SK-N-SH treated with all-trans-retinoic acid at 6 μM for 48 hours (cell line): ENCODE measurements at regions not wholly inside any gene's neighbourhood (a gene's known extent, or its start where the extent isn't known, plus 50 kb on each side); places are given as distances from the start of the nearest gene placed in this dataset.

Experiments used
- CSDC2 ChIP-seq: fragments of 250-450 bp; sonication (Bioruptor Pico); IDR thresholded peaks from 2 replicates; pipeline ENCODE4 v1.5.0; 2020; ENCODE audit warnings: mild to moderate bottlenecking, moderate library complexity
- GLIS3 ChIP-seq: fragments of 250-450 bp; sonication (Bioruptor Pico); IDR thresholded peaks from 2 replicates; pipeline ENCODE4 v1.5.0; 2020; ENCODE audit warnings: mild to moderate bottlenecking, moderate library complexity
- ISL1 ChIP-seq: fragments of 250-450 bp; sonication (Bioruptor Pico); IDR thresholded peaks from 2 replicates; pipeline ENCODE4 v2.1.2; 2022; ENCODE audit warnings: mild to moderate bottlenecking, moderate library complexity
- PATZ1 ChIP-seq: fragments of 250-450 bp; sonication (Bioruptor Pico); IDR thresholded peaks from 2 replicates; pipeline ENCODE4 v1.8.0; 2020; ENCODE audit warnings: mild to moderate bottlenecking, moderate library complexity, borderline replicate concordance
- PPARA ChIP-seq: fragments of 250-450 bp; sonication (Bioruptor Pico); IDR thresholded peaks from 2 replicates; pipeline ENCODE4 v1.5.0; 2020; ENCODE audit warnings: mild to moderate bottlenecking, borderline replicate concordance
- RARB ChIP-seq: fragments of 250-450 bp; sonication (Bioruptor Pico); IDR thresholded peaks from 2 replicates; pipeline ENCODE4 v1.8.0; 2021; ENCODE audit warnings: mild to moderate bottlenecking, moderate library complexity
- ZFP30 ChIP-seq: fragments of 450-650 bp; formaldehyde crosslinking; IDR thresholded peaks from 2 replicates; pipeline ENCODE4 v1.5.0; 2022; ENCODE audit warnings: mild to moderate bottlenecking, moderate library complexity
- ZNF70 ChIP-seq: fragments of 450-650 bp; formaldehyde crosslinking; IDR thresholded peaks from 2 replicates; pipeline ENCODE4 v1.5.0; 2020; ENCODE audit warnings: mild to moderate bottlenecking, moderate library complexity
- TF ChIP-seq, protein P1 (sequence below): fragments of 250-450 bp; sonication (Bioruptor Pico); IDR thresholded peaks from 2 replicates; pipeline ENCODE4 v1.5.1; 2020; ENCODE audit warnings: low read depth, mild to moderate bottlenecking, moderate library complexity

DNA sequence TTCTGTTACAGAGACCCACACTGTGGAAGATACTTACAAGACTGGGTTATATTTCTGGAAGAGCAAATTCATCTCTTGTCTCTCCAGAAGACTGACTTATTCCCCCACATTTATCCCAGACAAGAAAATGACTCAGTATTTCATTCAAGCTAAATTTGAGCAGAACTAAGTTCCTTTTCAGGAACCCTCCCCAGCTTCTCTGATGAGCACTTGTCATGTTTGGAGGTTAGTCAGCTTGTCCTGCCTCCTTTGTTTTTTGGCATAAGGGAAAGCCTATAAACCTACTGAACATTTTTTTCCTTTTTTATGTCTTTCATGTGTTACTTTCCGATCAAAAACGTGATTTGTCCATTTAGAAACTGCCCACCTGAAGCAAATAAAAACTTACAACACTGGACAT is 198.0 kb downstream of the C16orf95 start:
- TF ChIP-seq GLIS3 (no peak), RARB (CRISPR knock-in tag) (no peak), CSDC2 (CRISPR knock-in tag) (no peak), PATZ1 (CRISPR knock-in tag) (no peak), ZFP30 (CRISPR knock-in tag) (no peak), PPARA (no peak), ISL1 (CRISPR knock-in tag) (no peak), ZNF70 (no peak)
- TF ChIP-seq, protein P1, sequence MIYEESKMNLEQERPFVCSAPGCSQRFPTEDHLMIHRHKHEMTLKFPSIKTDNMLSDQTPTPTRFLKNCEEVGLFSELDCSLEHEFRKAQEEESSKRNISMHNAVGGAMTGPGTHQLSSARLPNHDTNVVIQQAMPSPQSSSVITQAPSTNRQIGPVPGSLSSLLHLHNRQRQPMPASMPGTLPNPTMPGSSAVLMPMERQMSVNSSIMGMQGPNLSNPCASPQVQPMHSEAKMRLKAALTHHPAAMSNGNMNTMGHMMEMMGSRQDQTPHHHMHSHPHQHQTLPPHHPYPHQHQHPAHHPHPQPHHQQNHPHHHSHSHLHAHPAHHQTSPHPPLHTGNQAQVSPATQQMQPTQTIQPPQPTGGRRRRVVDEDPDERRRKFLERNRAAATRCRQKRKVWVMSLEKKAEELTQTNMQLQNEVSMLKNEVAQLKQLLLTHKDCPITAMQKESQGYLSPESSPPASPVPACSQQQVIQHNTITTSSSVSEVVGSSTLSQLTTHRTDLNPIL (CRISPR knock-in tag), result no peak
